ENCODE measurements at regions not wholly inside any gene's neighbourhood (a gene's known extent, or its start where the extent isn't known, plus 50 kb on each side); places are given as distances from the start of the nearest gene placed in this dataset.

GRCh38 chr16:66193543-66194229, 172.8 kb upstream of the CDH5 start:
- DNase-seq (ENCODE audit: low read depth), result no peak
- H3K4me3 ChIP-seq (ENCODE audit: low read depth, low read length), result no peak overlapping the region
- no peak for TF ChIP-seq CTCF (IDR thresholded peaks at IDR 0.05; ENCODE audit: insufficient read depth, low read depth, low read length)

- H3K4me3 ChIP-seq (ENCODE audit: low read depth, low read length), result no peak overlapping the region
- DNase-seq (ENCODE audit: low read depth), result no peak
- TF ChIP-seq CTCF (IDR thresholded peaks at IDR 0.05; ENCODE audit: insufficient read depth, low read depth, low read length), result no peak
Observed at GRCh38 chr16:66190411-66190810, 176.1 kb upstream of the CDH5 start.

GRCh38 chr16:66189951-66190350, 176.5 kb upstream of the CDH5 start:
- DNase-seq (ENCODE audit: low read depth), result peak; percentile 71
- no peak for TF ChIP-seq CTCF (IDR thresholded peaks at IDR 0.05; ENCODE audit: insufficient read depth, low read depth, low read length)
- no peak overlapping the region for H3K4me3 ChIP-seq (ENCODE audit: low read depth, low read length)

GRCh38 chr16:66188917-66189725, 177.4 kb upstream of the CDH5 start:
- DNase-seq (ENCODE audit: low read depth), result peak; percentile 39
- no peak overlapping the region for H3K4me3 ChIP-seq (ENCODE audit: low read depth, low read length)
- no peak for TF ChIP-seq CTCF (IDR thresholded peaks at IDR 0.05; ENCODE audit: insufficient read depth, low read depth, low read length)

- TF ChIP-seq CTCF (IDR thresholded peaks at IDR 0.05; ENCODE audit: insufficient read depth, low read depth, low read length), result no peak
- H3K4me3 ChIP-seq (ENCODE audit: low read depth, low read length), result no peak overlapping the region
- no peak for DNase-seq (ENCODE audit: low read depth)
Observed at GRCh38 chr16:66186251-66186785, 180.2 kb upstream of the CDH5 start.

GRCh38 chr16:66182592-66182991, 183.9 kb upstream of the CDH5 start:
- no peak for DNase-seq (ENCODE audit: low read depth)
- no peak overlapping the region for H3K4me3 ChIP-seq (ENCODE audit: low read depth, low read length)
- no peak for TF ChIP-seq CTCF (IDR thresholded peaks at IDR 0.05; ENCODE audit: insufficient read depth, low read depth, low read length)

All from fibroblast of villous mesenchyme (primary cell).